ENCODE measurements at regions not wholly inside any gene's neighbourhood (a gene's known extent, or its start where the extent isn't known, plus 50 kb on each side); places are given as distances from the start of the nearest gene placed in this dataset.

DNA sequence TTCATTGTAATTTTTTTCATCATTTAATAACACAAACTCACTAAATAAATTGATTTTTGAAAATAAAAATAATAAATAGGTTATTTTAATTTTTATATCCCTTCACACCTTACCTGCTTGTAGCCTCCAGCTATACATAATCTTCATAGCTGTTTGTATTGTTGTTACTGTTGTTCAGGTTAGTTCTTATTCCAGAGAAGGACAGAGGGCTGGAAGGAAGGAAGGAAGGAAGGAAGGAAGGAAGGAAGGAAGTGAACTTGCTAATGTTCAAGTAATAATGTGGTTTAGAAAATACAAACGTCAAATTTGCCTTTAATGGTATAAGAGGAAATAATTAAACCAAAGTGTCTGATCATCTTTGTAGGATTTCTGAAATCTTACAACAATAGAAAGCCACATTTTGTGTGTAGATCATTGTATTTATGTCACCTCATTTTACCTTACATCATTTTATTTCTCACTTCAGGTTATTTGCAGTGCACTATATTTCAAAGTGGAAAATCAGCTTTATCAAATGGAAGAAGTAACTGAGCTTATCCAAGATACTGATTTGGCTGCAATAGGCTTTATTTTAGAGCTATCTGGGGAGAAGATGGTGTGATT is 660.0 kb upstream of the CCDC54 start:
- H3K27ac ChIP-seq, result no peak overlapping the region
- no peak for TF ChIP-seq ZFX (IDR thresholded peaks at IDR 0.05)
- TF ChIP-seq, protein P1, sequence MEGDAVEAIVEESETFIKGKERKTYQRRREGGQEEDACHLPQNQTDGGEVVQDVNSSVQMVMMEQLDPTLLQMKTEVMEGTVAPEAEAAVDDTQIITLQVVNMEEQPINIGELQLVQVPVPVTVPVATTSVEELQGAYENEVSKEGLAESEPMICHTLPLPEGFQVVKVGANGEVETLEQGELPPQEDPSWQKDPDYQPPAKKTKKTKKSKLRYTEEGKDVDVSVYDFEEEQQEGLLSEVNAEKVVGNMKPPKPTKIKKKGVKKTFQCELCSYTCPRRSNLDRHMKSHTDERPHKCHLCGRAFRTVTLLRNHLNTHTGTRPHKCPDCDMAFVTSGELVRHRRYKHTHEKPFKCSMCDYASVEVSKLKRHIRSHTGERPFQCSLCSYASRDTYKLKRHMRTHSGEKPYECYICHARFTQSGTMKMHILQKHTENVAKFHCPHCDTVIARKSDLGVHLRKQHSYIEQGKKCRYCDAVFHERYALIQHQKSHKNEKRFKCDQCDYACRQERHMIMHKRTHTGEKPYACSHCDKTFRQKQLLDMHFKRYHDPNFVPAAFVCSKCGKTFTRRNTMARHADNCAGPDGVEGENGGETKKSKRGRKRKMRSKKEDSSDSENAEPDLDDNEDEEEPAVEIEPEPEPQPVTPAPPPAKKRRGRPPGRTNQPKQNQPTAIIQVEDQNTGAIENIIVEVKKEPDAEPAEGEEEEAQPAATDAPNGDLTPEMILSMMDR (conservative IDR thresholded peaks at IDR 0.05), result no peak

DNA sequence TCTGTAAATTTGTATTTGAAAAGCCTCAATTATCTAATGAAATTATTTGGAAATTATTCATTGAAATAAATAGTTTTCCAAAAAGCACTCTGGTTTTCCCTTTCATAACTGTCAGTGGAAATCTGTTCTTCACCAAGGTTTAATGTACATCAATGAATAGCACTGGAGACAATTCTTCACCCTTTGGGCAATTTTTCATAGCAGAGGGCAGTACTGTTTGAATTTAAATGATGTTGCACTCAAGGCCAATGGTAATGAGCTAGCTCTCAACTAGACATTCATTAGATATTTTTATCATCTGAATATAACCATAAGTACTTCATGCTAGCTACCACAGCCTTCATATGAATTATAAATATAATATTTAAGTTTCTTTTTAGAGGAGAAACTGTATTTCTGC is 658.2 kb upstream of the CCDC54 start:
- no peak overlapping the region for H3K27ac ChIP-seq
- no peak for TF ChIP-seq ZFX (IDR thresholded peaks at IDR 0.05)
- TF ChIP-seq, protein P1 (conservative IDR thresholded peaks at IDR 0.05), result no peak

DNA sequence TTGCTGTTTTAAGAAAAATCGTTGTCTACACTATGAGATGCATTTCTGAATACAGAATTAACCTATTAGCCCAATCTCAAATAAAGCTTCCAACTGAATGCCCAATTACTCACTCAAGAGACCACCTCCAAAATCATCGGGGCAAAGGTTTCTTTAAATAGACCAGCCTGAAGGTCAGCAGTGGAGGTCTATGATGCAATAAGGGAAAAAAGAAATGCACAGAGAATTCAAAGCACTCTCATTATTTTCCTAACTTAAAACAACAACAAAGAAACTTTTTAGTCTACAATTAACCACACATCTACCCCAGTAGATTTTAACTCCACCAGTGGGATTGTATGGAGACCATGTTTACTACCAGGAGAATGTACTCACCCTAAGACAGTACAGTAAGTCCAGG is 657.7 kb upstream of the CCDC54 start:
- TF ChIP-seq, protein P1 (conservative IDR thresholded peaks at IDR 0.05), result no peak
- TF ChIP-seq ZFX (IDR thresholded peaks at IDR 0.05), result no peak
- H3K27ac ChIP-seq, result no peak overlapping the region

DNA sequence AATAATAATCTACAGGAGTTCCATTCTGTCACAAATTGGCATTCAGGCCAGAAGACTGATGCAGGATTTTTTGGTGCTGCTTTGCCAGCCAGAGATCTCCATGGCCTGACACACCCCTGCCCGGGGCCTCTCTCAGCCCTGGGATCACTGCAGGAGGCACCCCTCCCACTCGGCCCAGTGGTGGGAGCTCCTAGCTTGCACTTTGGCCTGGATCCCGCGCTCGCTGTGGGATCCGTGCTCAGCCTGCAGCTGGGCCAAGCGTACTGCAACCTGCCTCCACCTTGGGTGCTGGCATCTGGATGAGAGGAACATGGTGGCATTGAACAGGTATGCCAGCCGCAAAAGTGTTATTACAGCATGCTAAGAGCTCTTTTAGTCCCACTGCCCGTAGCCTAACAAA is 656.7 kb upstream of the CCDC54 start:
- no peak overlapping the region for H3K27ac ChIP-seq
- TF ChIP-seq, protein P1 (conservative IDR thresholded peaks at IDR 0.05), result no peak
- TF ChIP-seq ZFX (IDR thresholded peaks at IDR 0.05), result no peak

DNA sequence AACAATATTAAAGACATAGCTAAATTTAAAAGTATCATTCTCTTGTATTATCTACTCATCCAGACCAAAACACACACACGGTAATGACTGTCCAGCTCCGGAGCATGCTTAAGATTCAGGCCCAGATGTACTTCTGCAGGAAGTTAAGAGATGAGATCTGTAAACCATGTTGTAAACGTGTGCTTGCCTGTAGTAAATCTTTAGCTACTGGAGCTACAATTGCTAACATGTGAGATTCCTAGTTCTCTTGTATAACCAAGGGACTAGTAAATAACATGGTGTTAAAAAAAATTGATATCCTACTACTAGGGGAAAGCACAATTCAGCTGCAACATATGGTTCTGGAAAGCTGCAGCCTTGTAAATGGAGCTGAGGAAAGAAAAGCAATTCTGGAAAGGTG is 651.7 kb upstream of the CCDC54 start:
- TF ChIP-seq, protein P1 (conservative IDR thresholded peaks at IDR 0.05), result no peak
- no peak for TF ChIP-seq ZFX (IDR thresholded peaks at IDR 0.05)
- H3K27ac ChIP-seq, result no peak overlapping the region

DNA sequence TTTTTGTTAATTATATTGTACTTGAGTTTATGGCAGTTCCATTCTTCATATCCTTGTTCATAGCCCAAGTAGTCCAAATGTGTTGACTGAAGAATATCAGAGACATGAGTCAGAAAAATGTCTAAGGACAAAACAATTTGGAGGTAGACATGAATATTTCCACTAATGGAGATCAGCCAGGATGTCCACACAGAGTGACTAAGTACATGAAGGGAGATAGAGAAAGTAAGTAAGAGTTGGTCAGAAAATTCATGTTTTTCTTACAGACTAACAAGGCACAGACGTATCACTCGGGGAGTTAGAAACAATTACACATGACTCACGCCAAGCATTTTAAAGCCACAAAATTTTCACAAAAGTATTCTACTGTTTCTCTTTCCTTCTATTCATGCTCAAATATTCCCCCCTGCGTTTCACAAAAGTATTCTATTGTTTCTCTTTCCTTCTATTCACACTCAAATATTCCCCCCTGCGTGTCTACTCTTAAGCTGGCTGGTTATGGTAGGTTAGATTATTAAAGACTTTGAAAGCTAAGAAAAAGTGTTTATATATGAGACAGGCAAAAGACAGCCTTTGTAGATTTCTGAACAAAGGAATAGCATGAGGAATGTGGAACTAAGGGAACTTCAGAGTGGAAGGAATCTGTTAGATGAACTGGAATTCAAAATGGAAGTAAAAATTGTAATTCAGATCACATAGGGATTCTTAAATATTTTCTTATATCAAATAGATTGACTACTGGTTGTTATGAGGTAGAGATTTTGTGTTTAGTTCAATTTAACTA is 648.7 kb upstream of the CCDC54 start:
- H3K27ac ChIP-seq, result no peak overlapping the region
- TF ChIP-seq, protein P1 (conservative IDR thresholded peaks at IDR 0.05), result no peak
- TF ChIP-seq ZFX (IDR thresholded peaks at IDR 0.05), result no peak

DNA sequence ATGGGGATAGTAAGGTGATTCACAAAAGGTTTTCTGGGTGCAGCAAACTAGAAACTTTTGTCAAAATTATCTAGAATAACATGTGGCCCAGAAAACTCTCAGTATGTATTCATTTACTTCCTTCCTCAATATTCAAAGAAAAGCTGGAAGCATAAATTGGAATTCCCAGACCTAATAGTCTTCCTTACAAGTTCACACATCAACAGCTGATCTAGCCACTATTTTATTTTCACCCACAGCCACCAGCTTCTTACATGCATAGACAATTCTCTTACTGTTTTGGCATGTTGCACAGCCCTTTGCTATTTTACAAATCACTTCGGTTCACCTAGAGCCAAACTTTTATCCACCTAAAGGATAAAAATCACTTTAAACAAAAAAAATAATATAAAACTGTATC is 647.8 kb upstream of the CCDC54 start:
- TF ChIP-seq, protein P1 (conservative IDR thresholded peaks at IDR 0.05), result no peak
- no peak for TF ChIP-seq ZFX (IDR thresholded peaks at IDR 0.05)
- no peak overlapping the region for H3K27ac ChIP-seq
